ENCODE measurements at regions not wholly inside any gene's neighbourhood (a gene's known extent, or its start where the extent isn't known, plus 50 kb on each side); places are given as distances from the start of the nearest gene placed in this dataset.

GRCh38 chr1:96400089-96400488 lies 321.5 kb upstream of the PTBP2 start:
- Mint-ChIP-seq H3K4me1 (ENCODE audit: low read depth) (no peaks in the 10 kb centered on the region), H3K27ac (no peak overlapping the region), H3K4me3 (no peak overlapping the region), H3K36me3 (ENCODE audit: low read depth) (no peaks in the 10 kb centered on the region), H3K9me3 (peaks cover 4% of the 10 kb centered on the region), H3K27me3 (peaks cover 2% of the 10 kb centered on the region)
- no peak for TF ChIP-seq CTCF (IDR thresholded peaks at IDR 0.05)
- DNase-seq (no peak), ATAC-seq (no peak)
- intact Hi-C loops (cut with micrococcal nuclease), result no loop called here
- POLR2A ChIA-PET, result no interaction called here
- CTCF ChIA-PET, result no interaction called here

GRCh38 chr1:96409087-96409486 lies 312.5 kb upstream of the PTBP2 start:
- no peak for DNase-seq
- no peak overlapping the region for H3K4me3 Mint-ChIP-seq
- ChIA-PET CTCF (no interaction called here), POLR2A (no interaction called here)
- H3K4me1 Mint-ChIP-seq (ENCODE audit: low read depth), result no peaks in the 10 kb centered on the region
- TF ChIP-seq CTCF (IDR thresholded peaks at IDR 0.05), result no peak
- intact Hi-C loops (cut with micrococcal nuclease), result no loop called here
- no peaks in the 10 kb centered on the region for H3K36me3 Mint-ChIP-seq (ENCODE audit: low read depth)
- H3K27ac Mint-ChIP-seq, result no peak overlapping the region
- H3K9me3 Mint-ChIP-seq, result no peaks in the 10 kb centered on the region
- no peaks in the 10 kb centered on the region for H3K27me3 Mint-ChIP-seq
- ATAC-seq, result no peak

GRCh38 chr1:96409689-96410088 lies 311.9 kb upstream of the PTBP2 start:
- H3K27me3 Mint-ChIP-seq, result no peaks in the 10 kb centered on the region
- H3K27ac Mint-ChIP-seq, result no peak overlapping the region
- DNase-seq (no peak), ATAC-seq (no peak)
- H3K4me1 Mint-ChIP-seq (ENCODE audit: low read depth), result no peaks in the 10 kb centered on the region
- ChIA-PET POLR2A (no interaction called here), CTCF (no interaction called here)
- no peak for TF ChIP-seq CTCF (IDR thresholded peaks at IDR 0.05)
- intact Hi-C loops (cut with micrococcal nuclease), result no loop called here
- H3K36me3 Mint-ChIP-seq (ENCODE audit: low read depth), result no peaks in the 10 kb centered on the region
- no peaks in the 10 kb centered on the region for H3K9me3 Mint-ChIP-seq
- H3K4me3 Mint-ChIP-seq, result no peak overlapping the region

GRCh38 chr1:96411006-96411405 lies 310.6 kb upstream of the PTBP2 start:
- DNase-seq (no peak), ATAC-seq (no peak)
- H3K27ac Mint-ChIP-seq, result no peak overlapping the region
- ChIA-PET CTCF (no interaction called here), POLR2A (no interaction called here)
- no peak overlapping the region for H3K4me3 Mint-ChIP-seq
- no peaks in the 10 kb centered on the region for H3K4me1 Mint-ChIP-seq (ENCODE audit: low read depth)
- no peaks in the 10 kb centered on the region for H3K27me3 Mint-ChIP-seq
- H3K9me3 Mint-ChIP-seq, result no peaks in the 10 kb centered on the region
- H3K36me3 Mint-ChIP-seq (ENCODE audit: low read depth), result no peaks in the 10 kb centered on the region
- intact Hi-C loops (cut with micrococcal nuclease), result no loop called here
- no peak for TF ChIP-seq CTCF (IDR thresholded peaks at IDR 0.05)

- ChIA-PET CTCF (no interaction called here), POLR2A (no interaction called here)
- H3K4me1 Mint-ChIP-seq (ENCODE audit: low read depth), result no peaks in the 10 kb centered on the region
- ATAC-seq, result no peak
- H3K9me3 Mint-ChIP-seq, result no peaks in the 10 kb centered on the region
- H3K27me3 Mint-ChIP-seq, result no peaks in the 10 kb centered on the region
- H3K36me3 Mint-ChIP-seq (ENCODE audit: low read depth), result no peaks in the 10 kb centered on the region
- H3K4me3 Mint-ChIP-seq, result no peak overlapping the region
- intact Hi-C loops (cut with micrococcal nuclease), result no loop called here
- DNase-seq, result no peak
- no peak for TF ChIP-seq CTCF (IDR thresholded peaks at IDR 0.05)
- H3K27ac Mint-ChIP-seq, result no peak overlapping the region
Observed at GRCh38 chr1:96414598-96414997, 307.0 kb upstream of the PTBP2 start.

Measured in activated CD8-positive, alpha-beta T cell treated with anti-CD3 and anti-CD28 coated beads for 36 hours (primary cell).